ENCODE measurements at regions not wholly inside any gene's neighbourhood (a gene's known extent, or its start where the extent isn't known, plus 50 kb on each side); places are given as distances from the start of the nearest gene placed in this dataset.

DNA sequence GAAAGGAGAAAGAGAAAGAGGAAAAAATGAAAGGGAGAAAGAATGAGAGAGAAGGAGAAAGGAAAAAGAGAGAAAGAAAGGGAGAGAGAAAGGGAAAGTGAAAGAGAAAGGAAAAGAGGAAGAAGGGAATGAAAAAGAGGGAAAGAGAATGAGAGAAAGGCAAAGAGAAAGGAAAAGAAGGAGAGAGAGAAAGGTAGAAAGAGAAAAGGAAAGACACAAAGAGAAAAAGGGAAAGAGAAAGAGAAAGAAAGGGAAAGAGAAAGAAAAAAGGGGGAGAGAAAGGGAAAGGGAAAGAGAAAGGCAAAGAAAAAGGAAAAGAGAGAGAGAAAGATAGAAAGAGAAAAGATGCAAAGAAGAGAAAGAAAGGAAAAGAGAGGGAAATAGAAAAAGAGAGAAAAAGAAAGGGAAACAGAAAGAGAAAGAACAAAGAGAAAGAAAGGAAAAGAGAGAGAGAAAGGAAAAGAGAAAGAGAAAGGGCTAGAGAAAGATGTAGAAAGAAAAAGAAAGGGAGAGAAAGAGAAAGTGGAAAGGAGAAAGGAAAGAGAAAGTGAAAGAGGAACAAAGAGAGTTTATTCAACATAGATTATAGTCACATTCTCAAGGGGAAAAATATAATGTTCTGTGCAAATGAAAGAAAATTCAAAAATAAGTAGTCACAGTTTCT is 165.2 kb downstream of the TMEM38B start:
- Histone ChIP-seq H3K27ac (ENCODE audit: insufficient read depth, low read depth, low read length) (no peak overlapping the region), H4K20me1 (replicated peaks; ENCODE audit: control insufficient read depth, extremely low read depth, insufficient read depth, low read length) (no peaks in the 10 kb centered on the region), H3K9me1 (replicated peaks; ENCODE audit: control insufficient read depth, extremely low read depth, insufficient read depth, low read length) (no peaks in the 10 kb centered on the region), H3K4me3 (replicated peaks in 1 of 3; ENCODE audit: insufficient read depth in 1 of 3, low read depth in 1 of 3, low read length in 3 of 3) (no peak overlapping the region), H3K9me3 (replicated peaks; ENCODE audit: control insufficient read depth, insufficient read depth, low read length) (no peaks in the 10 kb centered on the region), H3K4me1 (ENCODE audit: control insufficient read depth, extremely low read depth, insufficient read depth, low read length) (no peaks in the 10 kb centered on the region), H2AFZ (ENCODE audit: low read depth, low read length) (no peak overlapping the region), H3K36me3 (ENCODE audit: control insufficient read depth in 2 of 2, extremely low read depth in 1 of 2, insufficient read depth in 2 of 2, low read length in 2 of 2) (no peaks in the 10 kb centered on the region), H3K9ac (replicated peaks; ENCODE audit: extremely low read depth, insufficient read depth, low read length) (no peak overlapping the region), H3K27me3 (ENCODE audit: control insufficient read depth in 2 of 2, insufficient read depth in 2 of 2, low read length in 2 of 2) (no peaks in the 10 kb centered on the region), H3K79me2 (ENCODE audit: control insufficient read depth, insufficient read depth, low read length) (no peaks in the 10 kb centered on the region), H3K4me2 (ENCODE audit: insufficient read depth, low read length) (no peak overlapping the region)
- CTCF ChIA-PET: interaction anchor here (0.9 kb wide), 1 partner anchor 22 kb away, joined by 3 read pairs; no protein-coding TSS in a partner anchor
- dilution Hi-C loops (cut with MboI; ENCODE audit: extremely low pct_ligation_motif_present, low sequenced_read_pairs) (no loop called here), intact Hi-C loops (cut with micrococcal nuclease) (no loop called here)
- POLR2A ChIA-PET: no interaction called here
- BruUV-seq (replicated peaks): no TSS peak
- no peak for DNase-seq (ENCODE audit: low read depth, low spot score)
- no peak for FAIRE-seq
- TF ChIP-seq FOS (IDR thresholded peaks at IDR 0.05; ENCODE audit: borderline replicate concordance, insufficient read depth, low read length): no peak

DNA sequence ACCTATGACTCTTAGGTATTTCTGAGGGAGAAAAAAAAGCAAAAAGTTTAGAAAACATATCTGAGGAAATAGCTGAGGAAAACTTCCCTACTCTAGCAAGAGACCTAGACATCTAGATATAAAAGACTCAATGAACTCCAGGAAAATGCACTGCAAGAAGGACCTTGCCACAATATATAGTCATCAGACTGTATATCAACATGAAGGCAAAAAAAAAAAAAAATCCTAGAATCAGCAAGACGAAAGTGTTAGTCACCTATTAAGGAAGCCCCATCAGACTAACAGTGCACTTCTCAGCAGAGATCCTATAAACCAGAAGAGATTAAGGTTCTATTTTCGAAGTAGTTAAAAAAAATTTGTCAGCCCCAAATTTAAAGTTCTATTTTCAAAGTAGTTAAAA is 166.2 kb downstream of the TMEM38B start:
- H3K36me3 ChIP-seq (ENCODE audit: control insufficient read depth in 2 of 2, extremely low read depth in 1 of 2, insufficient read depth in 2 of 2, low read length in 2 of 2): no peaks in the 10 kb centered on the region
- TF ChIP-seq, protein P1, sequence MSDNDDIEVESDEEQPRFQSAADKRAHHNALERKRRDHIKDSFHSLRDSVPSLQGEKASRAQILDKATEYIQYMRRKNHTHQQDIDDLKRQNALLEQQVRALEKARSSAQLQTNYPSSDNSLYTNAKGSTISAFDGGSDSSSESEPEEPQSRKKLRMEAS (IDR thresholded peaks at IDR 0.05; ENCODE audit: insufficient read depth, insufficient read length): no peak
- TF ChIP-seq POLR2AphosphoS5 (IDR thresholded peaks at IDR 0.05; ENCODE audit: insufficient read depth, low read depth, low read length): no peak
- no peak for TF ChIP-seq POLR2A (IDR thresholded peaks at IDR 0.05; ENCODE audit: low read depth, low read length)
- TF ChIP-seq, protein P2, sequence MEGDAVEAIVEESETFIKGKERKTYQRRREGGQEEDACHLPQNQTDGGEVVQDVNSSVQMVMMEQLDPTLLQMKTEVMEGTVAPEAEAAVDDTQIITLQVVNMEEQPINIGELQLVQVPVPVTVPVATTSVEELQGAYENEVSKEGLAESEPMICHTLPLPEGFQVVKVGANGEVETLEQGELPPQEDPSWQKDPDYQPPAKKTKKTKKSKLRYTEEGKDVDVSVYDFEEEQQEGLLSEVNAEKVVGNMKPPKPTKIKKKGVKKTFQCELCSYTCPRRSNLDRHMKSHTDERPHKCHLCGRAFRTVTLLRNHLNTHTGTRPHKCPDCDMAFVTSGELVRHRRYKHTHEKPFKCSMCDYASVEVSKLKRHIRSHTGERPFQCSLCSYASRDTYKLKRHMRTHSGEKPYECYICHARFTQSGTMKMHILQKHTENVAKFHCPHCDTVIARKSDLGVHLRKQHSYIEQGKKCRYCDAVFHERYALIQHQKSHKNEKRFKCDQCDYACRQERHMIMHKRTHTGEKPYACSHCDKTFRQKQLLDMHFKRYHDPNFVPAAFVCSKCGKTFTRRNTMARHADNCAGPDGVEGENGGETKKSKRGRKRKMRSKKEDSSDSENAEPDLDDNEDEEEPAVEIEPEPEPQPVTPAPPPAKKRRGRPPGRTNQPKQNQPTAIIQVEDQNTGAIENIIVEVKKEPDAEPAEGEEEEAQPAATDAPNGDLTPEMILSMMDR (IDR thresholded peaks at IDR 0.05; ENCODE audit: extremely low read depth in 1 of 2, insufficient read depth in 1 of 2, low read depth in 1 of 2, low read length in 2 of 2): no peak
- TF ChIP-seq EZH2 (IDR thresholded peaks at IDR 0.05; ENCODE audit: borderline replicate concordance, low read depth, low read length, severe bottlenecking): no peak
- no peak for TF ChIP-seq FOS (IDR thresholded peaks at IDR 0.05; ENCODE audit: borderline replicate concordance, insufficient read depth, low read length)
- no peak for TF ChIP-seq JUN (IDR thresholded peaks at IDR 0.05; ENCODE audit: borderline replicate concordance, insufficient read depth, insufficient read length, low read depth)
- no peak for TF ChIP-seq MYC (IDR thresholded peaks at IDR 0.05; ENCODE audit: low read depth, low read length)
- H4K20me1 ChIP-seq (replicated peaks; ENCODE audit: control insufficient read depth, extremely low read depth, insufficient read depth, low read length): no peaks in the 10 kb centered on the region
- no peaks in the 10 kb centered on the region for H3K27me3 ChIP-seq (ENCODE audit: control insufficient read depth in 2 of 2, insufficient read depth in 2 of 2, low read length in 2 of 2)
- CTCF ChIA-PET: interaction anchor here (0.9 kb wide), 1 partner anchor 21 kb away, joined by 3 read pairs; no protein-coding TSS in a partner anchor
- H3K27ac ChIP-seq (ENCODE audit: insufficient read depth, low read depth, low read length): no peak overlapping the region
- no peak overlapping the region for H3K4me3 ChIP-seq (replicated peaks in 1 of 3; ENCODE audit: insufficient read depth in 1 of 3, low read depth in 1 of 3, low read length in 3 of 3)
- H3K9me3 ChIP-seq (replicated peaks; ENCODE audit: control insufficient read depth, insufficient read depth, low read length): no peaks in the 10 kb centered on the region
- no peak overlapping the region for H2AFZ ChIP-seq (ENCODE audit: low read depth, low read length)
- BruUV-seq (replicated peaks): no TSS peak
- no peaks in the 10 kb centered on the region for H3K79me2 ChIP-seq (ENCODE audit: control insufficient read depth, insufficient read depth, low read length)
- no peak overlapping the region for H3K4me2 ChIP-seq (ENCODE audit: insufficient read depth, low read length)
- DNase-seq (ENCODE audit: low read depth, low spot score): no peak
- H3K9ac ChIP-seq (replicated peaks; ENCODE audit: extremely low read depth, insufficient read depth, low read length): no peak overlapping the region
- POLR2A ChIA-PET: no interaction called here
- H3K9me1 ChIP-seq (replicated peaks; ENCODE audit: control insufficient read depth, extremely low read depth, insufficient read depth, low read length): no peaks in the 10 kb centered on the region
- dilution Hi-C loops (cut with MboI; ENCODE audit: extremely low pct_ligation_motif_present, low sequenced_read_pairs): no loop called here
- no peak for FAIRE-seq
- intact Hi-C loops (cut with micrococcal nuclease): no loop called here
- H3K4me1 ChIP-seq (ENCODE audit: control insufficient read depth, extremely low read depth, insufficient read depth, low read length): no peaks in the 10 kb centered on the region
